ENCODE measurements at regions not wholly inside any gene's neighbourhood (a gene's known extent, or its start where the extent isn't known, plus 50 kb on each side); places are given as distances from the start of the nearest gene placed in this dataset.
"Not testable (repeated sequence)": the region's sequence is repeated elsewhere in the genome, so short reads cannot be mapped to it uniquely, and the experiment has no call there.

GRCh38 chr5:14932902-14933469, 61.4 kb upstream of the ANKH start:
- no peak for DNase-seq

DNA sequence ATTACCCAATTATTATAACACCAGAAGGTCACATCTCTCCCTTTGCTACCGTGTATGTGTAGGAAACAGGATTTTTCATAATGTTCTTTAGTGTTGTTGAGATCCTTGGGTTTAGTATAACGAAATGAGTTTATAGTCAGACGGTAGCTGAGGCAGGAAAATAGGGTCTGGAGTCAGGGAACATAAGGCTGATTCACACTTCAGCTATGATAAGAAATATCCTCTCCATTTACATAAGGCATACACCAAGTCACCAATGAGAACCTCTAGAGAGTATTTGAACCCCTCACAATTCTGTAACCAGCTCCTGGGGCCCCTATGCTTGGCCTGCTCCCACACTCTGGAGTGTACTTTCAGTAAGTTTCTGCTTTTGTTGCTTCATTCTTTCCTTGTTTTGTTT, 58.9 kb upstream of the ANKH start:
- no peak for DNase-seq

DNA sequence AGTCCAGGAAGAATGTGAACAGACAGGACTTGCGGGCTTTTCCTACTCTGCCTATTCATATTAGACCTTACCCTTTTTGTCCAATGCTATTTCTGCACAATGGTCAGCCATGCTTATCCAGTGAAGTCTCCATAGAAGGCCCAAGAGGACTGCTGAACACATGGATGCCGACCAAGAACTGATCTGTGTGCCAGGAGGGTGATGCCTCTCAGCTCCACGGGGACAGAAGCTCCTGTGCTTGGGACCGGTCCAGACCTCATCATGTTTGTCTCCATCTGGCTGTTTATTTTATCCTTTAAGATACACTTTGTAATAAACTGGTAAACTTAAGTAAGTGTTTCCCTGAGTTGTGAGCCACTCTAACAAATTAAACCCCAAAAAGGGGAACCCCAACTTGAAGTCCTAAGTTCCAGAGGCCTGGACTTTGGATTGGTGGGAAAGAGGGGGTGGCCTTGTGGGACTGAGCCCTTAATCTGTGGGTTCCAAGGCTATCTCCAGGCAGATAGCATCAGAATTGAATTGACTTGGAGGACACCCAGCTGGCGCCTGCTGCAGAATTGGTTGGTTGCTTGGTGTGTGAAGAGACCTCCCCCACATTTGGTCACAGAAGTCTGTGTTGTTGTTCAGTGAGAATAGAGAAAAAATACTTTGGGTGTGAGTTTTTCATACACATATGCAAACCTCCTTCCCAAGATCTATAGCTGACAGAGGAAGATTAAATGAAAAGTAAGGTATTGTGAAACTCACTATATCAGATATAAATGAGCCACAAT, 57.9 kb upstream of the ANKH start:
- DNase-seq: peak in 1 of 14 donors; percentile 44

- no peak for DNase-seq
Measured at GRCh38 chr5:14928661-14929060, 57.1 kb upstream of the ANKH start.

- DNase-seq: no peak
Measured at GRCh38 chr5:14925326-14925725, 53.7 kb upstream of the ANKH start.

DNA sequence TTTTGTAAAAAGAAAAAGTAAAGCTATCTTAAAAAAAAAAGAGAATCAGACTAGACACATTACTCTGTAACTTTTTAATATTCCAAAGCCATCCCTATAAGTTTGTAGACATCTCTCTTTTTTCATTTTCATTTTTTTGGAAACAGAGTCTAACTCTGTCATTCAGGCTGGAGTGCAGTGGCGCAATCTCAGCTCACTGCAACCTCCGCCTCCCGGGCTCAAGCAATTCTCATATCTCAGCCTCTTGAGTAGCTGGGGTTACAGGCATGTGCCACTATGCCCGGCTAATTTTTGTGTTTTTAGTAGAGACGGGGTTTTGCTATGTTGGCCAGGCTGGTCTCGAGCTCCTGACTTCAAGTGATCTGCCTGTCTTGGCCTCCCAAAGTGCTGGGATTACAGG, 51.4 kb upstream of the ANKH start:
- not testable (repeated sequence) for DNase-seq

DNA sequence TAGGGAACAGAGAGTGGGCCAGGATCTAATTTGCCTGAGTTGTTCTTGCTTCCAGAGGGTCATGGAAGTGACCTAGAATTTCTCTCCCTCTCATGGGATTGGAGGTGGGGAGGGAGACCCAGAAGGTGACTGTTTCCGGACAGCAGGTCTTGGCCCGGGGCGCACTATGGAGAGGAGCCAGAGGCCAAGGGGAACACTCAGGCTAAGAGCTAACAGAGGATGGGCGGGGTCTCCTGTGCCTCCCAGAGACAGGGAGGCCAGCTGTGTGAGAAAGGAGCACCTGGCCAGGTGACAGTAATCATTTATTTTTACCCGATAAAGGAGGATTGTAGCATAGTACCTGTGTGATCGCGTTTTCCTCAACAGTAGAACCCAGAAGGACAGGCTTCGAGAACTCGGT, 50.9 kb upstream of the ANKH start:
- DNase-seq: no peak
